Skeletal muscle cell (primary cell): ENCODE measurements at regions not wholly inside any gene's neighbourhood (a gene's known extent, or its start where the extent isn't known, plus 50 kb on each side); places are given as distances from the start of the nearest gene placed in this dataset.

Experiments used
- DNase-seq: peaks from one replicate; pipeline ENCODE4 v3.0.0-alpha.2; 2010; ENCODE audit warnings: low read depth
- H3K4me3 ChIP-seq: 2 replicates; pipeline ENCODE4 v1.5.1; 2011; ENCODE audit warnings: low read depth, mild to moderate bottlenecking, control low read depth, low read length, moderate library complexity

GRCh38 chr2:191627518-191627917 lies 50.4 kb upstream of the NABP1 start:
- H3K4me3 ChIP-seq = no peak overlapping the region
- DNase-seq = no peak
